BJ (cell line): ENCODE measurements at regions not wholly inside any gene's neighbourhood (a gene's known extent, or its start where the extent isn't known, plus 50 kb on each side); places are given as distances from the start of the nearest gene placed in this dataset.

Experiments
- CTCF ChIA-PET: fragments of 350-600 bp; formaldehyde crosslinking; extraction: SDS; loops from one replicate; lab custom pipeline; 2021; ENCODE audit warnings: antibody characterized with exemption, inconsistent platforms; lab: Yijun Ruan, JAX
- POLR2A ChIA-PET: fragments of 300-600 bp; sonication (Branson Sonifier 250); formaldehyde crosslinking; extraction: SDS; loops from one replicate; lab custom pipeline; 2021; ENCODE audit warnings: antibody characterized with exemption; lab: Charles Lee
- DNase-seq: peaks from one replicate; pipeline ENCODE4 v3.0.0-alpha.2; 2011; ENCODE audit warnings: low read depth
- H3K27me3 ChIP-seq: 2 replicates; pipeline ENCODE4 v1.6.0; 2011; ENCODE audit warnings: low read length; ENCODE audit not compliant: control insufficient read depth, insufficient read depth
- H3K36me3 ChIP-seq: 2 replicates; pipeline ENCODE4 v1.5.1; 2011; ENCODE audit warnings: low read length; ENCODE audit not compliant: control insufficient read depth, insufficient read depth
- H3K4me3 ChIP-seq: 2 replicates; pipeline ENCODE4 v1.5.1; 2011; ENCODE audit warnings: low read depth, mild to moderate bottlenecking, control low read depth, low read length
- CTCF ChIP-seq: IDR thresholded peaks from 2 replicates; pipeline ENCODE4 v1.5.1; 2011; ENCODE audit warnings: low read depth, mild to moderate bottlenecking, control low read depth, inconsistent platforms, low read length, moderate library complexity; ENCODE audit not compliant: insufficient read depth

DNA sequence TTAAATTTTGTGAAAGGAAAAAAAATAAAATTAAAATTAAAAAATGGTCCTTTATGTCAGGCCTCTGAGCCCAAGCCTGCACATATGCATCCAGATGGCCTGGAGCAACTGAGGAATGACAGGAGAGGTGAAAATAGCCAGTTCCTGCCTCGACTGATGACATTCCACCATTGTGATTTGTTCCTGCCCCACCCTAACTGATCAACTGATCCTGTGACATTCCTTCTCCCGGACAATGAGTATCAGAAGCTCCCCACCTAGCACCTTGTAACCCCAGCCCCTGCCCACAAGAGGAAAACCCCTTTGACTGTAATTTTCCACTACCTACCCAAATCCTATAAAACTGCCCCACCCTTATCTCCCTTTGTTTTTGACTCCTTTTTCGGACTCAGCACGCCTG is 972.2 kb upstream of the GHITM start:
- Histone ChIP-seq H3K4me3 (no peak overlapping the region), H3K36me3 (no peaks in the 10 kb centered on the region), H3K27me3 (no peaks in the 10 kb centered on the region)
- no peak for DNase-seq
- ChIA-PET POLR2A (no interaction called here), CTCF (no interaction called here)
- TF ChIP-seq CTCF: no peak

- ChIA-PET POLR2A (no interaction called here), CTCF (no interaction called here)
- no peak for DNase-seq
- TF ChIP-seq CTCF: no peak
- Histone ChIP-seq H3K36me3 (no peaks in the 10 kb centered on the region), H3K27me3 (no peaks in the 10 kb centered on the region), H3K4me3 (no peak overlapping the region)
Observed at GRCh38 chr10:83176901-83177300, 962.4 kb upstream of the GHITM start.

- no peak for TF ChIP-seq CTCF
- Histone ChIP-seq H3K4me3 (no peak overlapping the region), H3K36me3 (no peaks in the 10 kb centered on the region), H3K27me3 (no peaks in the 10 kb centered on the region)
- DNase-seq: no peak
- ChIA-PET POLR2A (no interaction called here), CTCF (no interaction called here)
Observed at GRCh38 chr10:83178526-83178925, 960.8 kb upstream of the GHITM start.

DNA sequence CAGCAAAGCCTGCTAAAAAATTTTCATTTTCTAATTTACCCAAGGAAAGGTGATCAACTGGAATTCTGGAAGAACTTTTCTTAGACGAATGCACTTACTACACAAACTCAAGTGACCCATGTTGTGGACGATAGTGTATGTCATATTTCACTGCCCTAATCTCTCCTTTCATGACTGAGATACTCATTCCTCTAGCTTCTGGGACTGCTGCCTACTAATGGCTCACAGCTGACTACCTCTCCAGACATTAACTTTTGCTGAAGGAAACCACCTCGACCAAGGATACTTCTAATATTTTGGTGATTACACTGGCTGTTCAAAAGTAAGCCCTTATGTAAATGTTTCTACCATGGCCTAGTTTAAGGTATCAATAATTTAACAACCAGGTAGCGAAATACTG is 959.9 kb upstream of the GHITM start:
- CTCF ChIA-PET: no interaction called here

DNA sequence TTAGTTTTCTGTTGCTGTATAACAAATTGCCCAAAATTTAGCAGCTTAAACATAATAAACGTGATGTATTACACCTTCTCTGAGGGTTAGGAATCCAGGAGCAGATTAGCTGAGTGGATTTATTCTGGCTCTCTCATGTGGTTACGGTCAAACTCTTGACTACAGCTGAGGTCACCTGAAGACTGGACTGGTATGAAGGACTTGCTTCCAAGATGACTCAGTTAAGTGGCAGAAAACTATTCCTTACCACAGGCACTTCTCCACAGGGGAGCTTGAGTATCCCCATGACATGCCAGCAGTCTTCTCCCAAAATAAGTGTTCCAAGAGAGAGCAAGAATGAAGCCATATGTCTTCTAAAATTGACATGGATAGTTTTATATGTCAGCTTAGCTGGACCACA is 957.2 kb upstream of the GHITM start:
- ChIA-PET CTCF (no interaction called here), POLR2A (no interaction called here)
- Histone ChIP-seq H3K36me3 (no peaks in the 10 kb centered on the region), H3K27me3 (no peaks in the 10 kb centered on the region), H3K4me3 (no peak overlapping the region)
- DNase-seq: no peak
- no peak for TF ChIP-seq CTCF

More for the DNA sequence above, 959.9 kb upstream of the GHITM start:
- POLR2A ChIA-PET: no interaction called here
- no peaks in the 10 kb centered on the region for H3K36me3 ChIP-seq
- no peak for DNase-seq
- no peaks in the 10 kb centered on the region for H3K27me3 ChIP-seq
- no peak overlapping the region for H3K4me3 ChIP-seq
- TF ChIP-seq CTCF: no peak

GRCh38 chr10:83184641-83185040 is 954.7 kb upstream of the GHITM start:
- ChIA-PET POLR2A (no interaction called here), CTCF (no interaction called here)
- H3K36me3 ChIP-seq: no peaks in the 10 kb centered on the region
- DNase-seq: no peak
- no peak overlapping the region for H3K4me3 ChIP-seq
- H3K27me3 ChIP-seq: no peaks in the 10 kb centered on the region
- TF ChIP-seq CTCF: no peak
